AG10803 (cell line): ENCODE measurements at regions not wholly inside any gene's neighbourhood (a gene's known extent, or its start where the extent isn't known, plus 50 kb on each side); places are given as distances from the start of the nearest gene placed in this dataset.
"Not testable (repeated sequence)": the region's sequence is repeated elsewhere in the genome, so short reads cannot be mapped to it uniquely, and the experiment has no call there.

Experiments used
- DNase-seq: peaks from one replicate; pipeline ENCODE4 v3.0.0; 2010; ENCODE audit warnings: low read depth
- H3K4me3 ChIP-seq: 2 replicates; pipeline ENCODE4 v1.5.1; 2011; ENCODE audit warnings: mild to moderate bottlenecking, low read length, control low read depth
- CTCF ChIP-seq: conservative IDR thresholded peaks from 2 replicates; pipeline ENCODE4 v1.5.1; 2011; ENCODE audit warnings: mild to moderate bottlenecking, low read length, control low read depth, inconsistent platforms

- TF ChIP-seq CTCF: no peak
- DNase-seq: no peak
- no peak overlapping the region for H3K4me3 ChIP-seq
Measured at GRCh38 chr5:52139888-52140615, 647.7 kb upstream of the ITGA1 start.

DNA sequence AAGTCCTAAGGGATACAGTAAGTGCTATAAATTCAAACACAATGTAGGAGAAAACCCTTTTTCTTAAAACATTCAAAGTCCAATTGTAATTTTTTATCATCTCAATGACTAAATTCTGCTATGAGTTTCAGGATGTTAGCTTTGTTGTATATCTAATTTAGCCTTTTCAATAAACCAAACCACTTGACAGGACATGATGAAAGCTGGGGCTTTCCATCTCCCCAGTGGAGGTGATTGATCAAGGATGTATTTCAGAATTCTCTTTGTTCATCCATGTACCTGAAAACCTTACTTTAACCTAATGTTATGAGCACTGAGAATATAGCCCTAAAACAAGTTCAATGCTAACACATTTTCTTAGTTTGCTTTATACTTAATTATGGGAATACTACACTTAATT lies 639.0 kb upstream of the ITGA1 start:
- DNase-seq: no peak
- no peak overlapping the region for H3K4me3 ChIP-seq
- TF ChIP-seq CTCF: no peak

DNA sequence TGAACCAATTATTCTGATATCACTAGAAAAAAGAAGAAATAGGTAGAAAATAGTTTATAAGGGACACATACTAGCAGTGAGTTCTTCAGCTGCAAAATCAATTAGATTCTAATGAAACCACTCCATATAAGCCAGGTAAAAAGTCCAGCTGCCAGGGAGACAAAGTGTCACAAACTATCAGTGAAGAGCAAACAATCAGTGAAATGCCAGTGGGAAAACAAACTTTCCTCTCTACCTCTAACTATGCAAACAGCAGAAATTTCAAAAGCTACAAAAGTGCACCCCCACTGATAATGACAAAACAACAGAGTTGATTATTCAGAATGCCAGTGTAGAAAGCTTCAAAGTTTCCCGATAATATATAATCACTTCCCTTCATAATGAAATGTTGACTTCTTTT lies 637.2 kb upstream of the ITGA1 start:
- no peak for DNase-seq
- no peak for TF ChIP-seq CTCF
- H3K4me3 ChIP-seq: no peak overlapping the region

DNA sequence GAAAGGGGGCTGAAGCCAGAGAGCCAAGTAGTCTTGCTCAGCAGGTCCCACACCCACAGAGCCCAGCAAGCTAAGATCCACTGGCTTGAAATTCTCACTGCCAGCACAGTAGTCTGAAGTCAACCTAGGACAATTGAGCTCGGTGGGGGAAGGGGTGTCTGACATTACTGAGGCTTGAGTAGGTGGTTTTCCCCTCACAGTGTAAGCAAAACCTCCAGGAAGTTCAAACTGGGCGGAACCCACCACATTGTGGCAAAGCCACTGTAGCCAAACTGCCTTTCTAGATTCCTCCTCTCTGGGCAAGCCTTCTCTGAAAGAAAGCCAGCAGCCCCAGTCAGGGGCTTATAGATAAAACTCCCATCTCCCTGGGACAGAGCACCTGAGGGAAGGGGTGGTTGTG lies 630.9 kb upstream of the ITGA1 start:
- H3K4me3 ChIP-seq, DNase-seq: not testable (repeated sequence)

DNA sequence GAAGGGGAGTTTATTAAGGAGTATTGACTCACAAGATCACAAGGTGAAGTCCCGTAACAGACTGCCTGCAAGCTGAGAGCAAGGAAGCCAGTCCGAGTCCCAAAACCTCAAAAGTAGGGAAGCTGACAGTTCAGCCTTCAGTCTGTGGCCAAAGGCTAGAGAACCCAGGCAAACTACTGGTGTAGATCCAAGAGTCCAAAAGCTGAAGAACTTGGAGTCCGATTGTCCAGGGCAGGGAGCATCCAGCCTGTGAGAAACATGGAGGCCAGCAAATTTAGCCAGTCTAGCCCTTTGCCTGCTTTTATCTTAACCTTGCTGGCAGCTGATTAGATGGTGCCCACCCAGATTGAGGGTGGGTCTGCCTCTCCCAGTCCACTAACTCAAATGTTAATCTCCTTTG lies 621.9 kb upstream of the ITGA1 start:
- not testable (repeated sequence) for DNase-seq, H3K4me3 ChIP-seq

- DNase-seq: no peak
- H3K4me3 ChIP-seq: no peak overlapping the region
- no peak for TF ChIP-seq CTCF
Measured at GRCh38 chr5:52173133-52173532, 614.6 kb upstream of the ITGA1 start.

- H3K4me3 ChIP-seq: no peak overlapping the region
- TF ChIP-seq CTCF: no peak
- DNase-seq: no peak
Measured at GRCh38 chr5:52177193-52177592, 610.5 kb upstream of the ITGA1 start.

DNA sequence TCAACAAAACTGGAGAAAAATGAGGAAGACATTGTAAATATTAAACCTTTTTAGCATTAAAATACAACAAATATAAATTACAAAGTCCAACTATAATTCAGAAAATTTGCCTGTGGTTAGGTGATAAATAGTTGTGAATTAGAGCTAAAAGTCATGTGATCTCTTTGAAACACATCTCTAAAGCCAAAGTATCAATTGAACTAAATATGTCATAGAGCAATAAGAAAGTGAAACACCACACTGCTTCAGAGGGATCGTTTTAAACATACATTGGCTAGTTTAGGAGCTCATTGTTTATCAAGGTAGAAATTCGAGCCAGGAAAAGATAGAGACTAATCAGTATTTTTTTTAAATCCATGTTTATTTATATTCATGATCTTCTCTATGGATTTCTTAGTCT lies 606.3 kb upstream of the ITGA1 start:
- H3K4me3 ChIP-seq: no peak overlapping the region
- TF ChIP-seq CTCF: no peak
- DNase-seq: no peak
